RCC 7860 (cell line): ENCODE measurements at regions not wholly inside any gene's neighbourhood (a gene's known extent, or its start where the extent isn't known, plus 50 kb on each side); places are given as distances from the start of the nearest gene placed in this dataset.
"Not testable (repeated sequence)": the region's sequence is repeated elsewhere in the genome, so short reads cannot be mapped to it uniquely, and the experiment has no call there.

ENCODE experiments used
- DNase-seq: peaks from one replicate; pipeline ENCODE4 v3.0.0-alpha.2; 2015; ENCODE audit warnings: low spot score
- FAIRE-seq: peaks from 2 replicates; lab custom pipeline; 2012; peaks lifted over from hg19 to GRCh38; lab: Jason Lieb, UNC

- not testable (repeated sequence) for FAIRE-seq, DNase-seq
Measured at GRCh38 chr20:17891131-17891530, 77.5 kb downstream of the SNX5 start.

GRCh38 chr20:17890330-17890729 lies 78.3 kb downstream of the SNX5 start:
- DNase-seq = no peak
- FAIRE-seq = no peak

- FAIRE-seq (no peak), DNase-seq (no peak)
Measured at GRCh38 chr20:17889226-17889625, 79.4 kb downstream of the SNX5 start.

- FAIRE-seq = no peak
Measured at GRCh38 chr20:17888044-17888443, 80.5 kb downstream of the SNX5 start.

GRCh38 chr20:17887331-17888030 lies 81.1 kb downstream of the SNX5 start:
- FAIRE-seq (no peak), DNase-seq (no peak)

More at GRCh38 chr20:17888044-17888443, 80.5 kb downstream of the SNX5 start:
- DNase-seq = peak; percentile 44

- FAIRE-seq = no peak
Measured at GRCh38 chr20:17885544-17885943, 83.0 kb downstream of the SNX5 start.

GRCh38 chr20:17885076-17885475 lies 83.5 kb downstream of the SNX5 start:
- DNase-seq (no peak), FAIRE-seq (no peak)

More at GRCh38 chr20:17885544-17885943, 83.0 kb downstream of the SNX5 start:
- no peak for DNase-seq

- DNase-seq = no peak
- FAIRE-seq = no peak
Measured at GRCh38 chr20:17884307-17885003, 84.1 kb downstream of the SNX5 start.

GRCh38 chr20:17883592-17884306 lies 84.8 kb downstream of the SNX5 start:
- FAIRE-seq (no peak), DNase-seq (no peak)

- FAIRE-seq = no peak
- DNase-seq = no peak
Measured at GRCh38 chr20:17882834-17883591, 85.6 kb downstream of the SNX5 start.

- FAIRE-seq (no peak), DNase-seq (no peak)
Measured at GRCh38 chr20:17882065-17882833, 86.3 kb downstream of the SNX5 start.

GRCh38 chr20:17881741-17882064 lies 86.9 kb downstream of the SNX5 start:
- no peak for FAIRE-seq
- DNase-seq = no peak

GRCh38 chr20:17878912-17879602 lies 89.5 kb downstream of the SNX5 start:
- no peak for FAIRE-seq
- DNase-seq = no peak

GRCh38 chr20:17878069-17878911 lies 90.3 kb downstream of the SNX5 start:
- no peak for DNase-seq
- no peak for FAIRE-seq

- DNase-seq = no peak
- no peak for FAIRE-seq
Measured at GRCh38 chr20:17875981-17876385, 92.6 kb downstream of the SNX5 start.

- FAIRE-seq = no peak
- DNase-seq = no peak
Measured at GRCh38 chr20:17875106-17875980, 93.3 kb downstream of the SNX5 start.

- no peak for DNase-seq
- no peak for FAIRE-seq
Measured at GRCh38 chr20:17874271-17875105, 94.1 kb downstream of the SNX5 start.
